ENCODE measurements at regions not wholly inside any gene's neighbourhood (a gene's known extent, or its start where the extent isn't known, plus 50 kb on each side); places are given as distances from the start of the nearest gene placed in this dataset.
"Not testable (repeated sequence)": the region's sequence is repeated elsewhere in the genome, so short reads cannot be mapped to it uniquely, and the experiment has no call there.

- DNase-seq = no peak
Observed at GRCh38 chr6:144360401-144360800, 75.3 kb downstream of the UTRN start.

- DNase-seq = no peak
Observed at GRCh38 chr6:144361016-144361415, 75.9 kb downstream of the UTRN start.

GRCh38 chr6:144362042-144363018 lies 77.2 kb downstream of the UTRN start:
- no peak for DNase-seq

GRCh38 chr6:144364208-144364720 lies 79.1 kb downstream of the UTRN start:
- DNase-seq = no peak

- no peak for DNase-seq
Observed at GRCh38 chr6:144364782-144365181, 79.6 kb downstream of the UTRN start.

GRCh38 chr6:144365271-144365670 lies 80.1 kb downstream of the UTRN start:
- DNase-seq = no peak

GRCh38 chr6:144369696-144370095 lies 84.6 kb downstream of the UTRN start:
- DNase-seq = not testable (repeated sequence)

- DNase-seq = no peak
Observed at GRCh38 chr6:144372116-144372515, 87.0 kb downstream of the UTRN start.

GRCh38 chr6:144372611-144373594 lies 87.8 kb downstream of the UTRN start:
- DNase-seq = no peak

- DNase-seq = not testable (repeated sequence)
Observed at GRCh38 chr6:144374525-144374924, 89.4 kb downstream of the UTRN start.

- no peak for DNase-seq
Observed at GRCh38 chr6:144377586-144378210, 92.6 kb downstream of the UTRN start.

- DNase-seq = no peak
Observed at GRCh38 chr6:144378437-144378836, 93.3 kb downstream of the UTRN start.

GRCh38 chr6:144379356-144379755 lies 94.2 kb downstream of the UTRN start:
- DNase-seq = no peak

GRCh38 chr6:144381499-144381898 lies 96.4 kb downstream of the UTRN start:
- not testable (repeated sequence) for DNase-seq

GRCh38 chr6:144383336-144383735 lies 98.2 kb downstream of the UTRN start:
- DNase-seq = no peak

GRCh38 chr6:144384427-144384826 lies 99.3 kb downstream of the UTRN start:
- no peak for DNase-seq

- not testable (repeated sequence) for DNase-seq
Observed at GRCh38 chr6:144389474-144389873, 104.3 kb downstream of the UTRN start.

- DNase-seq = no peak
Observed at GRCh38 chr6:144390202-144390601, 105.1 kb downstream of the UTRN start.

GRCh38 chr6:144390886-144391285 lies 105.8 kb downstream of the UTRN start:
- no peak for DNase-seq

- DNase-seq = no peak
Observed at GRCh38 chr6:144392536-144392935, 107.4 kb downstream of the UTRN start.

- no peak for DNase-seq
Observed at GRCh38 chr6:144394210-144394609, 109.1 kb downstream of the UTRN start.

GRCh38 chr6:144395014-144395413 lies 109.9 kb downstream of the UTRN start:
- DNase-seq = no peak

GRCh38 chr6:144395826-144396225 lies 110.7 kb downstream of the UTRN start:
- no peak for DNase-seq
